ENCODE measurements at regions not wholly inside any gene's neighbourhood (a gene's known extent, or its start where the extent isn't known, plus 50 kb on each side); places are given as distances from the start of the nearest gene placed in this dataset.

- TF ChIP-seq CTCF (IDR thresholded peaks at IDR 0.05) = no peak
- DNase-seq = no peak
- Mint-ChIP-seq H3K4me3 (no peak overlapping the region), H3K36me3 (ENCODE audit: low read depth) (peaks cover 7% of the 10 kb centered on the region; the same call in 1 of the 2 replicates), H3K27me3 (ENCODE audit: insufficient read depth) (no peaks in the 10 kb centered on the region), H3K9me3 (peaks cover 33% of the 10 kb centered on the region), H3K4me1 (ENCODE audit: low read depth) (no peaks in the 10 kb centered on the region), H3K27ac (no peak overlapping the region)
Observed at GRCh38 chr4:155010376-155010775, 198.1 kb upstream of the NPY2R start.

- Mint-ChIP-seq H3K27ac (no peak overlapping the region), H3K36me3 (ENCODE audit: low read depth) (peaks cover 7% of the 10 kb centered on the region; the same call in 1 of the 2 replicates), H3K4me1 (ENCODE audit: low read depth) (no peaks in the 10 kb centered on the region), H3K4me3 (no peak overlapping the region), H3K27me3 (ENCODE audit: insufficient read depth) (no peaks in the 10 kb centered on the region; the same call in 1 of the 2 replicates), H3K9me3 (peaks cover 35% of the 10 kb centered on the region)
- TF ChIP-seq CTCF (IDR thresholded peaks at IDR 0.05) = no peak
- no peak for DNase-seq
Observed at GRCh38 chr4:155011163-155011780, 197.2 kb upstream of the NPY2R start.

- Mint-ChIP-seq H3K27me3 (ENCODE audit: insufficient read depth) (no peaks in the 10 kb centered on the region; the same call in 1 of the 2 replicates), H3K4me3 (no peak overlapping the region), H3K4me1 (ENCODE audit: low read depth) (no peaks in the 10 kb centered on the region), H3K27ac (no peak overlapping the region), H3K36me3 (ENCODE audit: low read depth) (peaks cover 7% of the 10 kb centered on the region; the same call in 1 of the 2 replicates), H3K9me3 (peaks cover 30% of the 10 kb centered on the region)
- DNase-seq = no peak
- TF ChIP-seq CTCF (IDR thresholded peaks at IDR 0.05) = no peak
Observed at GRCh38 chr4:155012469-155012868, 196.0 kb upstream of the NPY2R start.

GRCh38 chr4:155017426-155017825, 191.0 kb upstream of the NPY2R start:
- no peak overlapping the region for H3K4me3 Mint-ChIP-seq
- H3K27ac Mint-ChIP-seq = no peak overlapping the region
- no peaks in the 10 kb centered on the region; the same call in none of the 2 replicates for H3K27me3 Mint-ChIP-seq (ENCODE audit: insufficient read depth)
- DNase-seq = no peak
- H3K4me1 Mint-ChIP-seq (ENCODE audit: low read depth) = no peaks in the 10 kb centered on the region
- peaks cover 5% of the 10 kb centered on the region; the same call in 1 of the 2 replicates for H3K36me3 Mint-ChIP-seq (ENCODE audit: low read depth)
- peaks cover 43% of the 10 kb centered on the region for H3K9me3 Mint-ChIP-seq
- TF ChIP-seq CTCF (IDR thresholded peaks at IDR 0.05) = no peak

- Mint-ChIP-seq H3K36me3 (ENCODE audit: low read depth) (no peaks in the 10 kb centered on the region), H3K4me1 (ENCODE audit: low read depth) (no peaks in the 10 kb centered on the region), H3K27me3 (ENCODE audit: insufficient read depth) (no peaks in the 10 kb centered on the region; the same call in 1 of the 2 replicates), H3K27ac (no peak overlapping the region), H3K4me3 (no peak overlapping the region), H3K9me3 (peaks cover 24% of the 10 kb centered on the region)
- TF ChIP-seq CTCF (IDR thresholded peaks at IDR 0.05) = 0 out of 2 replicates have a peak, but pooled peaks have one; percentile 14
- DNase-seq = no peak
Observed at GRCh38 chr4:155025762-155026457, 182.5 kb upstream of the NPY2R start.

Measured in HFFc6 (cell line).